ENCODE measurements at regions not wholly inside any gene's neighbourhood (a gene's known extent, or its start where the extent isn't known, plus 50 kb on each side); places are given as distances from the start of the nearest gene placed in this dataset.

GRCh38 chr9:31612336-31613030, 772.0 kb upstream of the ACO1 start:
- TF ChIP-seq EZH2phosphoT487 (IDR thresholded peaks at IDR 0.05) (no peak), CTCF (IDR thresholded peaks at IDR 0.05) (no peak), EZH2 (IDR thresholded peaks at IDR 0.05) (no peak)

Data from neural progenitor cell (in vitro differentiated cells).